Non-pigmented ciliary epithelial cell (primary cell): ENCODE measurements at regions not wholly inside any gene's neighbourhood (a gene's known extent, or its start where the extent isn't known, plus 50 kb on each side); places are given as distances from the start of the nearest gene placed in this dataset.
"Not testable (repeated sequence)": the region's sequence is repeated elsewhere in the genome, so short reads cannot be mapped to it uniquely, and the experiment has no call there.

Source experiments
- DNase-seq: peaks from one replicate; pipeline ENCODE4 v3.0.0-alpha.2; 2010; ENCODE audit warnings: low read depth

- no peak for DNase-seq
These were observed 226.0 kb upstream of the PTGER4 start for GRCh38 chr5:40453689-40454088.

GRCh38 chr5:40452874-40453624 is 226.7 kb upstream of the PTGER4 start:
- DNase-seq, result no peak

- DNase-seq, result no peak
These were observed 232.3 kb upstream of the PTGER4 start for GRCh38 chr5:40447438-40447837.

GRCh38 chr5:40446910-40447309 is 232.8 kb upstream of the PTGER4 start:
- peak; percentile 78 for DNase-seq

- DNase-seq, result no peak
These were observed 237.4 kb upstream of the PTGER4 start for GRCh38 chr5:40442346-40442745.

- DNase-seq, result no peak
These were observed 238.0 kb upstream of the PTGER4 start for GRCh38 chr5:40441733-40442132.

GRCh38 chr5:40440746-40441145 is 239.0 kb upstream of the PTGER4 start:
- no peak for DNase-seq

- DNase-seq, result not testable (repeated sequence)
These were observed 240.6 kb upstream of the PTGER4 start for GRCh38 chr5:40439103-40439502.

- DNase-seq, result not testable (repeated sequence)
These were observed 241.1 kb upstream of the PTGER4 start for GRCh38 chr5:40438646-40439045.

GRCh38 chr5:40437452-40437861 is 242.3 kb upstream of the PTGER4 start:
- peak; percentile 65 for DNase-seq

GRCh38 chr5:40436535-40437237 is 243.0 kb upstream of the PTGER4 start:
- no peak for DNase-seq

- not testable (repeated sequence) for DNase-seq
These were observed 244.0 kb upstream of the PTGER4 start for GRCh38 chr5:40435706-40436105.

- no peak for DNase-seq
These were observed 246.9 kb upstream of the PTGER4 start for GRCh38 chr5:40432836-40433235.

- no peak for DNase-seq
These were observed 248.0 kb upstream of the PTGER4 start for GRCh38 chr5:40431734-40432133.

- DNase-seq, result no peak
These were observed 249.5 kb upstream of the PTGER4 start for GRCh38 chr5:40430101-40430710.

- DNase-seq, result no peak
These were observed 250.2 kb upstream of the PTGER4 start for GRCh38 chr5:40429258-40430100.

GRCh38 chr5:40428815-40429214 is 250.9 kb upstream of the PTGER4 start:
- no peak for DNase-seq

- peak; percentile 31 for DNase-seq
These were observed 251.6 kb upstream of the PTGER4 start for GRCh38 chr5:40428126-40428525.

- not testable (repeated sequence) for DNase-seq
These were observed 262.5 kb upstream of the PTGER4 start for GRCh38 chr5:40417046-40417810.

GRCh38 chr5:40416588-40416987 is 263.1 kb upstream of the PTGER4 start:
- no peak for DNase-seq

GRCh38 chr5:40416098-40416497 is 263.6 kb upstream of the PTGER4 start:
- no peak for DNase-seq
